ENCODE measurements at regions not wholly inside any gene's neighbourhood (a gene's known extent, or its start where the extent isn't known, plus 50 kb on each side); places are given as distances from the start of the nearest gene placed in this dataset.
"Not testable (repeated sequence)": the region's sequence is repeated elsewhere in the genome, so short reads cannot be mapped to it uniquely, and the experiment has no call there.

DNA sequence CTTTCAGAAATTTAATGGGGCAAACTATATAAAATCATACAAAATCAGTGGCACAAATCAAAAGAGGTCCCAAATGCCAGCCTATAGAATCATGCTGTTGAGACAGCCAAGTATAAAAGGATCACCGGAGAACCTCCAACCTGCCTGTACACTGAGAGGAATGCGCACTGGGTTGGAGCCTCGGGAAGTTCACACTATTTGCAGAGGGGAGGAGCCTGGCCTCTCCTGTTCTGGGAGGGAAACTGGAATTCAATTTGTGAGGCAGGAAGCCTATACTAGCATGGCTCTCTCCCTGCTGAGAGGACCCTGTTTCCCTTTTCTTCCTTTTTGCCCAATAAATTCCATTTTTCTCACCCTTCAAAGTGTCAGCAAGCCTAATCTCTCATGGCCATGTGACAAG lies 406.0 kb downstream of the HINT1 start:
- TF ChIP-seq, protein P1, sequence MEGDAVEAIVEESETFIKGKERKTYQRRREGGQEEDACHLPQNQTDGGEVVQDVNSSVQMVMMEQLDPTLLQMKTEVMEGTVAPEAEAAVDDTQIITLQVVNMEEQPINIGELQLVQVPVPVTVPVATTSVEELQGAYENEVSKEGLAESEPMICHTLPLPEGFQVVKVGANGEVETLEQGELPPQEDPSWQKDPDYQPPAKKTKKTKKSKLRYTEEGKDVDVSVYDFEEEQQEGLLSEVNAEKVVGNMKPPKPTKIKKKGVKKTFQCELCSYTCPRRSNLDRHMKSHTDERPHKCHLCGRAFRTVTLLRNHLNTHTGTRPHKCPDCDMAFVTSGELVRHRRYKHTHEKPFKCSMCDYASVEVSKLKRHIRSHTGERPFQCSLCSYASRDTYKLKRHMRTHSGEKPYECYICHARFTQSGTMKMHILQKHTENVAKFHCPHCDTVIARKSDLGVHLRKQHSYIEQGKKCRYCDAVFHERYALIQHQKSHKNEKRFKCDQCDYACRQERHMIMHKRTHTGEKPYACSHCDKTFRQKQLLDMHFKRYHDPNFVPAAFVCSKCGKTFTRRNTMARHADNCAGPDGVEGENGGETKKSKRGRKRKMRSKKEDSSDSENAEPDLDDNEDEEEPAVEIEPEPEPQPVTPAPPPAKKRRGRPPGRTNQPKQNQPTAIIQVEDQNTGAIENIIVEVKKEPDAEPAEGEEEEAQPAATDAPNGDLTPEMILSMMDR (IDR thresholded peaks at IDR 0.05): no peak
- no peak overlapping the region for H3K27ac Mint-ChIP-seq (ENCODE audit: unreplicated experiment)
- peaks cover 4% of the 10 kb centered on the region for H3K9me3 Mint-ChIP-seq (ENCODE audit: low read depth)
- no peaks in the 10 kb centered on the region for H3K27me3 Mint-ChIP-seq (ENCODE audit: low read depth)
- no peaks in the 10 kb centered on the region for H3K36me3 Mint-ChIP-seq (ENCODE audit: low read depth)
- H3K4me3 Mint-ChIP-seq (ENCODE audit: unreplicated experiment): no peak overlapping the region
- H3K4me1 Mint-ChIP-seq (ENCODE audit: low read depth): peaks cover 9% of the 10 kb centered on the region
- DNase-seq (ENCODE audit: low spot score): no peak

DNA sequence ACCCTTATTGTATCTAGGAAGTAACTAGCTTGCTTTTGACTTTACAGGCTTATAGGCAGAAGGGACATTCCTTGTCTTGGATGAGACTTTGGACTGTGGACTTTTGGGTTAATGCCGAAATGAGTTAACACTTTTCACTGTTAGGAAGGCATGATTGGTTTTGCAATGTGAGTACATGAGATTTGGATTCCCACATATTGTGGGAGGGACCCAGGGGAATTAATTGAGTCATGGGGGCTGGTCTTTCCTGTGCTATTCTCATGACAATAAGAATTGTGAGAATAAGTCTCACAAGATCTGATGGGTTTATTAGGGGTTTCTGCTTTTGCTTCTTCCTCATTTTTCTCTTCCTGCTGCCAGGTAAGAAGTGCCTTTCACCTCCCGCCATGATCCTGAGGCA lies 417.5 kb downstream of the HINT1 start:
- TF ChIP-seq, protein P1 (IDR thresholded peaks at IDR 0.05): no peak
- H3K4me3 Mint-ChIP-seq (ENCODE audit: unreplicated experiment): no peak overlapping the region
- H3K4me1 Mint-ChIP-seq (ENCODE audit: low read depth): no peaks in the 10 kb centered on the region
- peaks cover 6% of the 10 kb centered on the region for H3K9me3 Mint-ChIP-seq (ENCODE audit: low read depth)
- H3K27me3 Mint-ChIP-seq (ENCODE audit: low read depth): peaks cover 11% of the 10 kb centered on the region
- H3K27ac Mint-ChIP-seq (ENCODE audit: unreplicated experiment): no peak overlapping the region
- no peak for DNase-seq (ENCODE audit: low spot score)
- H3K36me3 Mint-ChIP-seq (ENCODE audit: low read depth): no peaks in the 10 kb centered on the region

DNA sequence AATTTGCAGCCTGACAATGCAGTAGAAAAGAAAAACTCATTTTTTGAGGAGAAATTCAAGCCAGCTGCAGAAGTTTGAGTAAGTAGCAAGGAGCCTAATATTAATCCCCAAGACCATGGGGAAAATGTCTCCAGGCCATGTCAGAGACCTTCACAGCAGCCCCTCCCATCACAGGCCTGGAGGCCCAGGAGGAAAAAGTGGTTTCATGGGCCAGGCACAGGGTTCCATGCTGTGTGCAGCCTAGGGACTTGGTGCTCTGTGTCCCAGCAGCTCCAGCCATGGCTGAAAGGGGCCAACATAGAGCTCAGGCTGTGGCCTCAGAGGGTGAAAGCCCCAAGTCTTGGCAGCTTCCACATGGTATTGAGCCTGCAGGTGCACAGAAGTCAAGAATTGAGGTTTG lies 418.4 kb downstream of the HINT1 start:
- not testable (repeated sequence) for H3K4me1 Mint-ChIP-seq (ENCODE audit: low read depth); DNase-seq (ENCODE audit: low spot score); H3K4me3 Mint-ChIP-seq (ENCODE audit: unreplicated experiment); H3K9me3 Mint-ChIP-seq (ENCODE audit: low read depth); H3K27ac Mint-ChIP-seq (ENCODE audit: unreplicated experiment); H3K36me3 Mint-ChIP-seq (ENCODE audit: low read depth)
- peaks cover 14% of the 10 kb centered on the region for H3K27me3 Mint-ChIP-seq (ENCODE audit: low read depth)

DNA sequence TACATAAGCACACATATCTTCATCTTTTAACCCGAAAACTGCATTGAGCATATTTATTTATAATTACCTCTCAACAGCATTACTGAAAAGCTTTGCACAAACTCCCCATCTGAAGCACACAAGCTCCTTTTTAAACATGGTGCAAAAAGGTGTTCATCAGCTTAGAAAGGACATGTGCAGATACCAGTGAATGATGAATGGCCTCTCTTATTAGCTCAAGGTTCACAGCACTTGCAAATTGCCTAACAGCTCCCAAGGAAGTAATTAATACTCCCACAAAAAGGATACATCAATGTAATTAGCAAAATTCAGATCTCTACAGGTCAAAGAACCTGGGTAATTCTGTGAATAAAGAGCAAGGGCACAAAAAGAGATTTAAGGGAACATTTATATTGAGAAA lies 422.0 kb downstream of the HINT1 start:
- H3K27me3 Mint-ChIP-seq (ENCODE audit: low read depth): peaks cover 12% of the 10 kb centered on the region

DNA sequence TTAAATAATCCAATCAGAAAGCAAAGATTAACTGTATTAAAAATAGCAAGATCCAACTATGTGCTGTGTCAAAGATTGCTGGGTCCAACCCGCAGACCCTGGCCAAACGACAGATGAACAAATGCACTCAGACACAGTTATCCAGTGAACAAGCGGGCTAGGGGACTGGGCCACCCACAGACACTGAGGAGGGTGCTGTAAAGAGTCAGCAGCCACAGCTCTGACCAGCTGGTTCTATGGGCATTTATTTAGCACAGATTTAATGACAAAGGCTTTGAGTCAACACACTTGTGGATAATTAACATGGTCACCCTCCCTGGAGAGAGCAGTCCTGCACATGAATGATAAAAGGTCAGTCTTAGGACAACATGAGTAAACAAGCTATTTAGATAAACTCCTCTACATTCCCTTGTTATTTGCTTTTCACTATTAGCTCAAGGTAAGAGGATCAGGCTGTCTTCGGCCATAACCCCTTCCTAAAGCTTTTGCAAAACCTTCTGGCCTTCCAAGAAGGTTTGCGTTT lies 424.9 kb downstream of the HINT1 start:
- DNase-seq (ENCODE audit: low spot score): no peak
- H3K4me3 Mint-ChIP-seq (ENCODE audit: unreplicated experiment): no peak overlapping the region
- H3K27ac Mint-ChIP-seq (ENCODE audit: unreplicated experiment): no peak overlapping the region
- H3K9me3 Mint-ChIP-seq (ENCODE audit: low read depth): peaks cover 19% of the 10 kb centered on the region
- peaks cover 9% of the 10 kb centered on the region for H3K27me3 Mint-ChIP-seq (ENCODE audit: low read depth)
- peaks cover 2% of the 10 kb centered on the region for H3K36me3 Mint-ChIP-seq (ENCODE audit: low read depth)
- H3K4me1 Mint-ChIP-seq (ENCODE audit: low read depth): no peaks in the 10 kb centered on the region
- TF ChIP-seq, protein P1 (IDR thresholded peaks at IDR 0.05): no peak

More for the DNA sequence above, 422.0 kb downstream of the HINT1 start:
- Mint-ChIP-seq H3K27ac (ENCODE audit: unreplicated experiment) (no peak overlapping the region), H3K4me3 (ENCODE audit: unreplicated experiment) (no peak overlapping the region), H3K36me3 (ENCODE audit: low read depth) (peaks cover 2% of the 10 kb centered on the region), H3K9me3 (ENCODE audit: low read depth) (peaks cover 24% of the 10 kb centered on the region), H3K4me1 (ENCODE audit: low read depth) (no peaks in the 10 kb centered on the region)
- TF ChIP-seq, protein P1 (IDR thresholded peaks at IDR 0.05): no peak
- no peak for DNase-seq (ENCODE audit: low spot score)

DNA sequence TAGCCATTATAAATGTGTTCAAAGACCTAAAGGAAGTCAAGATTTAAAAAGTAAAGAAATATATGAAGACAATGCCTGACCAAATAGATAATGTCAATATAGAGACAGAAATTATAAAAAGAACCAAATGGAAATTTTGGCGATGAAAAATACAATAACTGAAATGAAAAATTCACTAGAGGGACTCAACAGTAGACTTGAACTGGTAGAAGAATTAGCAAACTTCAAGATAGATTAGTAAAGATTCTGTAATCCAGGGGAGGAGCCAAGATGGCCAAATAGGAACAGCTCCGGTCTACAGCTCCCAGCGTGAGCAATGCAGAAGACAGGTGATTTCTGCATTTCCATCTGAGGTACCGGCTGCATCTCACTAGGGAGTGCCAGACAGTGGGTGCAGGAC lies 433.2 kb downstream of the HINT1 start:
- H3K4me1 Mint-ChIP-seq (ENCODE audit: low read depth): no peaks in the 10 kb centered on the region

More for the DNA sequence above, 433.2 kb downstream of the HINT1 start:
- Mint-ChIP-seq H3K27me3 (ENCODE audit: low read depth) (no peaks in the 10 kb centered on the region), H3K36me3 (ENCODE audit: low read depth) (peaks cover 5% of the 10 kb centered on the region), H3K9me3 (ENCODE audit: low read depth) (peaks cover 8% of the 10 kb centered on the region), H3K27ac (ENCODE audit: unreplicated experiment) (no peak overlapping the region), H3K4me3 (ENCODE audit: unreplicated experiment) (no peak overlapping the region)
- TF ChIP-seq, protein P1 (IDR thresholded peaks at IDR 0.05): no peak
- DNase-seq (ENCODE audit: low spot score): no peak

All from chondrocyte (in vitro differentiated cells).